ENCODE measurements at regions not wholly inside any gene's neighbourhood (a gene's known extent, or its start where the extent isn't known, plus 50 kb on each side); places are given as distances from the start of the nearest gene placed in this dataset.

GRCh38 chr4:110680265-110680664 is 57.4 kb upstream of the PITX2 start:
- DNase-seq: no peak
- no peaks in the 10 kb centered on the region for H3K9me3 ChIP-seq (ENCODE audit: control insufficient read depth, low read length)
- 80 to 83% methylated on average over 4 of the region's 4 CpGs for WGBS, 2 experiments (ENCODE audit: insufficient coverage in 1 of 2, insufficient read length in 1 of 2)

GRCh38 chr4:110681381-110681780 is 58.5 kb upstream of the PITX2 start:
- H3K4me1 Mint-ChIP-seq: peaks cover 23% of the 10 kb centered on the region
- Histone ChIP-seq H3K36me3 (ENCODE audit: control insufficient read depth, insufficient read depth, low read length) (no peaks in the 10 kb centered on the region), H3K27me3 (ENCODE audit: control insufficient read depth, insufficient read depth, low read length, poor library complexity, severe bottlenecking) (no peaks in the 10 kb centered on the region), H3K4me3 (ENCODE audit: low read length) (no peak overlapping the region), H3K4me1 (ENCODE audit: control insufficient read depth, insufficient read depth, low read length) (no peaks in the 10 kb centered on the region), H3K9ac (ENCODE audit: extremely low read depth, low read length, poor library complexity, severe bottlenecking) (no peak overlapping the region), H3K9me3 (ENCODE audit: control insufficient read depth, low read length) (no peaks in the 10 kb centered on the region), H3K27ac (ENCODE audit: low read depth, low read length) (no peak overlapping the region)
- H3K9me3 Mint-ChIP-seq: no peaks in the 10 kb centered on the region
- H3K27ac Mint-ChIP-seq: no peak overlapping the region
- DNase-seq: no peak
- no peaks in the 10 kb centered on the region for H3K36me3 Mint-ChIP-seq (ENCODE audit: low read depth)
- WGBS, 2 experiments (ENCODE audit: insufficient coverage in 1 of 2, insufficient read length in 1 of 2): 89 to 92% methylated on average over 1 of the region's 1 CpG
- H3K4me3 Mint-ChIP-seq: no peak overlapping the region
- no peak for TF ChIP-seq CTCF (conservative IDR thresholded peaks at IDR 0.05)
- peaks cover 41% of the 10 kb centered on the region for H3K27me3 Mint-ChIP-seq (ENCODE audit: insufficient read depth)

More at GRCh38 chr4:110680265-110680664, 57.4 kb upstream of the PITX2 start:
- H3K36me3 ChIP-seq (ENCODE audit: control insufficient read depth, insufficient read depth, low read length): no peaks in the 10 kb centered on the region
- H3K4me1 Mint-ChIP-seq: peaks cover 23% of the 10 kb centered on the region
- no peaks in the 10 kb centered on the region for H3K36me3 Mint-ChIP-seq (ENCODE audit: low read depth)
- H3K27me3 ChIP-seq (ENCODE audit: control insufficient read depth, insufficient read depth, low read length, poor library complexity, severe bottlenecking): no peaks in the 10 kb centered on the region
- no peak for TF ChIP-seq CTCF (conservative IDR thresholded peaks at IDR 0.05)
- H3K4me3 ChIP-seq (ENCODE audit: low read length): no peak overlapping the region
- no peaks in the 10 kb centered on the region for H3K9me3 Mint-ChIP-seq
- no peak overlapping the region for H3K9ac ChIP-seq (ENCODE audit: extremely low read depth, low read length, poor library complexity, severe bottlenecking)
- H3K27me3 Mint-ChIP-seq (ENCODE audit: insufficient read depth): peaks cover 50% of the 10 kb centered on the region
- no peak overlapping the region for H3K27ac ChIP-seq (ENCODE audit: low read depth, low read length)
- H3K27ac Mint-ChIP-seq: no peak overlapping the region
- H3K4me1 ChIP-seq (ENCODE audit: control insufficient read depth, insufficient read depth, low read length): no peaks in the 10 kb centered on the region
- H3K4me3 Mint-ChIP-seq: no peak overlapping the region

GRCh38 chr4:110682311-110682710 is 59.4 kb upstream of the PITX2 start:
- Histone ChIP-seq H3K27ac (ENCODE audit: low read depth, low read length) (no peak overlapping the region), H3K4me3 (ENCODE audit: low read length) (no peak overlapping the region), H3K9ac (ENCODE audit: extremely low read depth, low read length, poor library complexity, severe bottlenecking) (no peak overlapping the region), H3K27me3 (ENCODE audit: control insufficient read depth, insufficient read depth, low read length, poor library complexity, severe bottlenecking) (no peaks in the 10 kb centered on the region), H3K4me1 (ENCODE audit: control insufficient read depth, insufficient read depth, low read length) (no peaks in the 10 kb centered on the region), H3K9me3 (ENCODE audit: control insufficient read depth, low read length) (no peaks in the 10 kb centered on the region), H3K36me3 (ENCODE audit: control insufficient read depth, insufficient read depth, low read length) (no peaks in the 10 kb centered on the region)
- DNase-seq: no peak
- H3K4me3 Mint-ChIP-seq: no peak overlapping the region
- H3K27me3 Mint-ChIP-seq (ENCODE audit: insufficient read depth): peaks cover 34% of the 10 kb centered on the region
- no peaks in the 10 kb centered on the region for H3K9me3 Mint-ChIP-seq
- 100% methylated on average over 1 of the region's 1 CpG; no CpG with 5 or more reads in 1 of the 2 experiments for WGBS, 2 experiments (ENCODE audit: insufficient coverage in 1 of 2, insufficient read length in 1 of 2)
- H3K27ac Mint-ChIP-seq: no peak overlapping the region
- peaks cover 23% of the 10 kb centered on the region for H3K4me1 Mint-ChIP-seq
- H3K36me3 Mint-ChIP-seq (ENCODE audit: low read depth): no peaks in the 10 kb centered on the region
- no peak for TF ChIP-seq CTCF (conservative IDR thresholded peaks at IDR 0.05)
